GM13977 (cell line): ENCODE measurements at regions not wholly inside any gene's neighbourhood (a gene's known extent, or its start where the extent isn't known, plus 50 kb on each side); places are given as distances from the start of the nearest gene placed in this dataset.

Experiments
- DNase-seq: peaks from one replicate; pipeline ENCODE4 v3.0.0; 2012; ENCODE audit warnings: low spot score
- in situ Hi-C: fragments of 300-500 bp; cut with MboI; formaldehyde crosslinking; loops from one replicate; pipeline ENCODE4 v1.12.0; 2022; ENCODE audit warnings: low sequenced_read_pairs, low pct_unique_long_range_greater_than_20kb, mixed read lengths, inconsistent platforms; ENCODE audit not compliant: unreplicated experiment
- TF ChIP-seq, protein P1 (sequence below): IDR thresholded peaks from 2 replicates; pipeline ENCODE4 v1.5.1; 2012; ENCODE audit warnings: mild to moderate bottlenecking, control low read depth; ENCODE audit not compliant: insufficient read depth; ENCODE audit errors: extremely low read depth, missing control alignments

DNA sequence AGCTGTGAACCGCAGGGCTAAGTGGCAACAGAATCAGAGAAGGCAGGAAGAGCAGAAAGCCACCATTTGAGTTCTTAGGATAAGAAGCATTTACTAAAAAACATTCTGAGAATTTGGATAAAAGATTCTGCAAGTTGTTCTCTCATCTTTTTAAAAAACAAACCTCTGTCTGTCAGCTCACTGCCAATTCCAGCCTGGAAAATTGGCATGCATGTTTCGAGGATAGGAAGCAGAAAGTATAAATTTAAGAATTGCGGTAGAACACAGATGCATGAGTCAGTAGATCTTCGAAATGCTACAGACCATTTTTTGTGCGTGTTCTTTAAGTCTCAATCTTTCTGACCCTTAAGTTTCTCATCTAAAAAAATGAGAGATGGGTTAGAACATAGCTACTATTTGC, 544.5 kb upstream of the DAB1 start:
- TF ChIP-seq, protein P1, sequence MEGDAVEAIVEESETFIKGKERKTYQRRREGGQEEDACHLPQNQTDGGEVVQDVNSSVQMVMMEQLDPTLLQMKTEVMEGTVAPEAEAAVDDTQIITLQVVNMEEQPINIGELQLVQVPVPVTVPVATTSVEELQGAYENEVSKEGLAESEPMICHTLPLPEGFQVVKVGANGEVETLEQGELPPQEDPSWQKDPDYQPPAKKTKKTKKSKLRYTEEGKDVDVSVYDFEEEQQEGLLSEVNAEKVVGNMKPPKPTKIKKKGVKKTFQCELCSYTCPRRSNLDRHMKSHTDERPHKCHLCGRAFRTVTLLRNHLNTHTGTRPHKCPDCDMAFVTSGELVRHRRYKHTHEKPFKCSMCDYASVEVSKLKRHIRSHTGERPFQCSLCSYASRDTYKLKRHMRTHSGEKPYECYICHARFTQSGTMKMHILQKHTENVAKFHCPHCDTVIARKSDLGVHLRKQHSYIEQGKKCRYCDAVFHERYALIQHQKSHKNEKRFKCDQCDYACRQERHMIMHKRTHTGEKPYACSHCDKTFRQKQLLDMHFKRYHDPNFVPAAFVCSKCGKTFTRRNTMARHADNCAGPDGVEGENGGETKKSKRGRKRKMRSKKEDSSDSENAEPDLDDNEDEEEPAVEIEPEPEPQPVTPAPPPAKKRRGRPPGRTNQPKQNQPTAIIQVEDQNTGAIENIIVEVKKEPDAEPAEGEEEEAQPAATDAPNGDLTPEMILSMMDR = no peak
- DNase-seq = no peak
- in situ Hi-C loops = no loop called here

DNA sequence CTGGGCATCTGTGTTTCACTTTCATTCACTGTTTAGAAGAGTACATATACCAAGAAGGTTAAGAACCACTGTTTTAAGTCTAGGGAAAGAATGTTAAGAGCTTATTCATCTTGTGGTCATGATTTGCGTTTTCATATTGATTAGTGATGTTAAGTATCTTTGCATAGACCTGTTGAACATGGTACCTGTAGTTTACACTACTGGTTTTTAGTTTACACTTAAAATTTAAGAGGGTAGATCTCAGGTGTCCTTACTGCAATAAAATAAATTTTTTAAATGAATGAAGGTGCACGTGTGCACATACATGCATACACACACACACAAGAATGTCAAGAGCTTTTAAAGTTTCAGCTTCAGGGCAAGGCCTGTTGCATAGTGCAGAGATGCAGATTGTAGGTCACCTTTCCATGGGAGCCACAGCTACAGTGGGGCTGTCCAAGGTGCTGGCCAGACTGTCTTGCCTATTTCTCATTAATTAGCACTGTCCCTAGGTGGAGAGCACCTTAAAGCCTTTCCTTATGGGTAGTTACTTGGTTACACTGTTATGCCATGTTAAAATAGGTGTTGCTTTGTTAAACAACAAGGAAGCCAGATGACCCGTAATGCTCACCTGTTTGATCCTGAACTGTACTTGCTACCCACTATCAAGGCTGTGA, 543.0 kb upstream of the DAB1 start:
- TF ChIP-seq, protein P1 = no peak
- in situ Hi-C loops = no loop called here

DNA sequence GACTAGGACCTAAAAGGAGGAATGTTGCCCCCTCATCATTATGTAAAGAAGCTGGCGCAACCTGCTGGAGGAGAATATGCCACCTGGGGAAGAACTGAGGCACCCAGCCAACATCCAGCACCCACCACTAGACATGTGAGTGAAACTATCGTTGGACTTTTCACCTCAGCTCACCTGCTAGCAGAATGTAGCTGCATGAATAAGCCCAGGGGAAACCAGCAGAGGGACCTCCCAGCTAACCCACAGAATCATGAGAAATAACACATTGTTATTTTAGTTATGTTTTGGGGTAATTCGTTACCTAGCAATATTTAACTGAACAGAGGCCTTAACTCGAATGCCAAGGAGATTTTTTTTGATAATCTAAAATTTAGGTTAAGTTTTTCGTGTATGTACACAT, 542.5 kb upstream of the DAB1 start:
- DNase-seq = no peak
- in situ Hi-C loops = no loop called here
- TF ChIP-seq, protein P1 = no peak

More for the DNA sequence above, 543.0 kb upstream of the DAB1 start:
- no peak for DNase-seq

GRCh38 chr1:57963581-57963980, 539.7 kb upstream of the DAB1 start:
- no peak for DNase-seq
- TF ChIP-seq, protein P1 = no peak
- in situ Hi-C loops = no loop called here

GRCh38 chr1:57959531-57960241, 535.8 kb upstream of the DAB1 start:
- TF ChIP-seq, protein P1 = no peak
- in situ Hi-C loops = no loop called here
- DNase-seq = no peak

- TF ChIP-seq, protein P1 = no peak
- no peak for DNase-seq
- in situ Hi-C loops = no loop called here
Measured at GRCh38 chr1:57957576-57957975, 533.7 kb upstream of the DAB1 start.

DNA sequence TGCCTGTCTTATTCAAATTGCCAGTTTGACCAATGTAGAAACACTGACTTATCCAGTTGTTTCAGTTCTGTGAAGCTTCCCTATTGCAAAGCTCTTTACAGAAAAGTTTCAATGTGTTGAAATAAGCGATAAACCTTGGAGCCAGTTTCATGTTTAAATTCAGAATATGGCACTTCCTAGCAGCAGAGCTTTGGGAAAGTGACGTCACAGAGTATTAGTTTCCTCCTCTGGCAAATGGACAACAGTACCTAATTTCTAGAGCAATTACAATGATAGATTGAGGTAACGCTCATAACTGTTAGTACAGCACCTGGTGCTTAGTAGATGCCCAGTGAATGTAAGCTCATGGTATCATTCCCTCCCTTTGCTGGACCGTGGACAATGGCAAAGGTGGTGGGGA, 527.5 kb upstream of the DAB1 start:
- DNase-seq = no peak
- in situ Hi-C loops = no loop called here
- TF ChIP-seq, protein P1 = no peak
